ENCODE measurements at regions not wholly inside any gene's neighbourhood (a gene's known extent, or its start where the extent isn't known, plus 50 kb on each side); places are given as distances from the start of the nearest gene placed in this dataset.
"Not testable (repeated sequence)": the region's sequence is repeated elsewhere in the genome, so short reads cannot be mapped to it uniquely, and the experiment has no call there.

- DNase-seq, result no peak
These were observed 304.9 kb downstream of the BRD1 start for GRCh38 chr22:49522582-49523373.

GRCh38 chr22:49521787-49522224 is 305.9 kb downstream of the BRD1 start:
- DNase-seq, result no peak

- DNase-seq, result no peak
These were observed 308.4 kb downstream of the BRD1 start for GRCh38 chr22:49519117-49519737.

GRCh38 chr22:49518436-49518970 is 309.2 kb downstream of the BRD1 start:
- no peak for DNase-seq

- DNase-seq, result no peak
These were observed 309.9 kb downstream of the BRD1 start for GRCh38 chr22:49517667-49518185.

GRCh38 chr22:49517211-49517610 is 310.5 kb downstream of the BRD1 start:
- no peak for DNase-seq

- no peak for DNase-seq
These were observed 312.2 kb downstream of the BRD1 start for GRCh38 chr22:49515475-49515874.

GRCh38 chr22:49514641-49515040 is 313.0 kb downstream of the BRD1 start:
- no peak for DNase-seq

- no peak for DNase-seq
These were observed 313.5 kb downstream of the BRD1 start for GRCh38 chr22:49514211-49514610.

- no peak for DNase-seq
These were observed 314.3 kb downstream of the BRD1 start for GRCh38 chr22:49513358-49513851.

GRCh38 chr22:49512487-49513165 is 315.0 kb downstream of the BRD1 start:
- no peak for DNase-seq

- not testable (repeated sequence) for DNase-seq
These were observed 316.1 kb downstream of the BRD1 start for GRCh38 chr22:49511393-49512189.

- no peak for DNase-seq
These were observed 317.0 kb downstream of the BRD1 start for GRCh38 chr22:49510718-49511117.

- no peak for DNase-seq
These were observed 318.7 kb downstream of the BRD1 start for GRCh38 chr22:49509016-49509415.

GRCh38 chr22:49508561-49508960 is 319.1 kb downstream of the BRD1 start:
- DNase-seq, result peak in 1 of 2 experiments; percentile 5

- peak in 1 of 2 experiments; percentile 35 for DNase-seq
These were observed 319.9 kb downstream of the BRD1 start for GRCh38 chr22:49507607-49508292.

- no peak for DNase-seq
These were observed 321.7 kb downstream of the BRD1 start for GRCh38 chr22:49506010-49506400.

- no peak for DNase-seq
These were observed 322.2 kb downstream of the BRD1 start for GRCh38 chr22:49505337-49506009.

GRCh38 chr22:49503896-49504521 is 323.7 kb downstream of the BRD1 start:
- DNase-seq, result no peak

- no peak for DNase-seq
These were observed 324.4 kb downstream of the BRD1 start for GRCh38 chr22:49503321-49503720.
